ENCODE measurements at regions not wholly inside any gene's neighbourhood (a gene's known extent, or its start where the extent isn't known, plus 50 kb on each side); places are given as distances from the start of the nearest gene placed in this dataset.

- 80 to 81% methylated on average over 2 to 3 of the region's 3 CpGs for WGBS, 2 donors (ENCODE audit: low coverage in 1 of 2)
- in situ Hi-C loops (cut with MboI; ENCODE audit: low pct_ligation_motif_present in 1 of 4, low pct_unique_long_range_greater_than_20kb in 1 of 4, low sequenced_read_pairs in 3 of 4), result no loop called here
Measured at GRCh38 chr9:80957801-80958200, 731.5 kb downstream of the TLE1 start.

GRCh38 chr9:80954521-80954920, 734.8 kb downstream of the TLE1 start:
- in situ Hi-C loops (cut with MboI; ENCODE audit: low pct_ligation_motif_present in 1 of 4, low pct_unique_long_range_greater_than_20kb in 1 of 4, low sequenced_read_pairs in 3 of 4), result no loop called here
- H3K9me3 ChIP-seq, result no peaks in the 10 kb centered on the region
- 40 to 72% methylated on average over 2 of the region's 2 CpGs for WGBS, 2 donors (ENCODE audit: low coverage in 1 of 2)
- no peak overlapping the region for H3K27ac ChIP-seq
- TF ChIP-seq EP300 (IDR thresholded peaks at IDR 0.05; ENCODE audit: low read depth), result no peak
- TF ChIP-seq POLR2AphosphoS5 (IDR thresholded peaks at IDR 0.05), result no peak
- TF ChIP-seq POLR2A (IDR thresholded peaks at IDR 0.05), result no peak
- TF ChIP-seq CTCF (IDR thresholded peaks at IDR 0.05), result no peak
- no peak for DNase-seq
- intact Hi-C loops (cut with DNase I; ENCODE audit: low total_unique reads), result loop anchor here (5.0 kb wide), 1 partner anchor 1538 kb away; no protein-coding TSS in a partner anchor
- no peaks in the 10 kb centered on the region for H3K4me1 ChIP-seq
- H3K27me3 ChIP-seq, result no peaks in the 10 kb centered on the region
- H3K4me3 ChIP-seq, result no peak overlapping the region
- H3K36me3 ChIP-seq, result no peaks in the 10 kb centered on the region

More at GRCh38 chr9:80957801-80958200, 731.5 kb downstream of the TLE1 start:
- H3K9me3 ChIP-seq, result no peaks in the 10 kb centered on the region
- intact Hi-C loops (cut with DNase I; ENCODE audit: low total_unique reads), result no loop called here
- no peak overlapping the region for H3K27ac ChIP-seq
- no peaks in the 10 kb centered on the region for H3K27me3 ChIP-seq
- H3K36me3 ChIP-seq, result no peaks in the 10 kb centered on the region
- H3K4me1 ChIP-seq, result no peaks in the 10 kb centered on the region
- H3K4me3 ChIP-seq, result no peak overlapping the region
- DNase-seq, result no peak
- no peak for TF ChIP-seq CTCF (IDR thresholded peaks at IDR 0.05)
- no peak for TF ChIP-seq POLR2A (IDR thresholded peaks at IDR 0.05)
- TF ChIP-seq POLR2AphosphoS5 (IDR thresholded peaks at IDR 0.05), result no peak
- no peak for TF ChIP-seq EP300 (IDR thresholded peaks at IDR 0.05; ENCODE audit: low read depth)

- H3K36me3 ChIP-seq, result no peaks in the 10 kb centered on the region
Measured at GRCh38 chr9:80952363-80952922, 736.9 kb downstream of the TLE1 start.

GRCh38 chr9:80951675-80952074, 737.7 kb downstream of the TLE1 start:
- 74% methylated on average over 6 to 7 of the region's 7 CpGs for WGBS, 2 donors (ENCODE audit: low coverage in 1 of 2)
- in situ Hi-C loops (cut with MboI; ENCODE audit: low pct_ligation_motif_present in 1 of 4, low pct_unique_long_range_greater_than_20kb in 1 of 4, low sequenced_read_pairs in 3 of 4), result no loop called here
- DNase-seq, result no peak
- H3K36me3 ChIP-seq, result no peaks in the 10 kb centered on the region
- H3K27me3 ChIP-seq, result no peaks in the 10 kb centered on the region
- no peak overlapping the region for H3K27ac ChIP-seq
- intact Hi-C loops (cut with DNase I; ENCODE audit: low total_unique reads), result loop anchor here (5.0 kb wide), 1 partner anchor 1541 kb away; no protein-coding TSS in a partner anchor
- no peak for TF ChIP-seq CTCF (IDR thresholded peaks at IDR 0.05)
- no peak for TF ChIP-seq POLR2A (IDR thresholded peaks at IDR 0.05)
- no peak for TF ChIP-seq POLR2AphosphoS5 (IDR thresholded peaks at IDR 0.05)
- no peak for TF ChIP-seq EP300 (IDR thresholded peaks at IDR 0.05; ENCODE audit: low read depth)
- no peaks in the 10 kb centered on the region for H3K9me3 ChIP-seq
- no peak overlapping the region for H3K4me3 ChIP-seq
- no peaks in the 10 kb centered on the region for H3K4me1 ChIP-seq

More at GRCh38 chr9:80952363-80952922, 736.9 kb downstream of the TLE1 start:
- DNase-seq, result no peak
- WGBS, 2 donors (ENCODE audit: low coverage in 1 of 2), result 86 to 88% methylated on average over 2 to 5 of the region's 5 CpGs
- intact Hi-C loops (cut with DNase I; ENCODE audit: low total_unique reads), result loop anchor here (5.0 kb wide), 1 partner anchor 1540 kb away; no protein-coding TSS in a partner anchor
- no peak overlapping the region for H3K27ac ChIP-seq
- no peak overlapping the region for H3K4me3 ChIP-seq
- TF ChIP-seq CTCF (IDR thresholded peaks at IDR 0.05) (no peak), POLR2A (IDR thresholded peaks at IDR 0.05) (no peak), POLR2AphosphoS5 (IDR thresholded peaks at IDR 0.05) (no peak), EP300 (IDR thresholded peaks at IDR 0.05; ENCODE audit: low read depth) (no peak)
- in situ Hi-C loops (cut with MboI; ENCODE audit: low pct_ligation_motif_present in 1 of 4, low pct_unique_long_range_greater_than_20kb in 1 of 4, low sequenced_read_pairs in 3 of 4), result no loop called here
- no peaks in the 10 kb centered on the region for H3K9me3 ChIP-seq
- H3K4me1 ChIP-seq, result no peaks in the 10 kb centered on the region
- H3K27me3 ChIP-seq, result no peaks in the 10 kb centered on the region

Measured in transverse colon (tissue), 4 donors.